Osteoblast (primary cell): ENCODE measurements at regions not wholly inside any gene's neighbourhood (a gene's known extent, or its start where the extent isn't known, plus 50 kb on each side); places are given as distances from the start of the nearest gene placed in this dataset.

Experiments used
- DNase-seq: peaks from one replicate; pipeline ENCODE4 v3.0.0; 2011; ENCODE audit warnings: low spot score, mixed read lengths; ENCODE audit not compliant: insufficient read length; ENCODE audit errors: missing footprints
- H2AFZ ChIP-seq: 2 replicates; pipeline ENCODE4 v1.6.0; 2011; ENCODE audit warnings: mild to moderate bottlenecking, low read length
- H3K27ac ChIP-seq: 2 replicates; pipeline ENCODE4 v1.5.1; 2011; ENCODE audit warnings: mild to moderate bottlenecking, low read depth, low read length, moderate library complexity
- H3K27me3 ChIP-seq: 2 replicates; pipeline ENCODE4 v1.6.0; 2012; ENCODE audit warnings: mild to moderate bottlenecking, control low read depth, inconsistent platforms, low read length, moderate library complexity; ENCODE audit not compliant: insufficient read depth
- H3K36me3 ChIP-seq: 2 replicates; pipeline ENCODE4 v1.5.1; 2011; ENCODE audit warnings: mild to moderate bottlenecking, low read length, control low read depth, moderate library complexity; ENCODE audit not compliant: insufficient read depth
- H3K4me1 ChIP-seq: 2 replicates; pipeline ENCODE4 v1.5.1; 2011; ENCODE audit warnings: mild to moderate bottlenecking, low read length, control low read depth, moderate library complexity; ENCODE audit not compliant: insufficient read depth
- H3K4me2 ChIP-seq: 2 replicates; pipeline ENCODE4 v1.6.0; 2011; ENCODE audit warnings: mild to moderate bottlenecking, low read length; ENCODE audit not compliant: insufficient read depth
- H3K4me3 ChIP-seq: fragments of 200-600 bp; sonication (generic); 3 replicates; pipeline ENCODE4 v1.5.1; 2012; ENCODE audit warnings: mild to moderate bottlenecking, low read length, inconsistent platforms; ENCODE audit not compliant: insufficient read depth
- H3K79me2 ChIP-seq: 2 replicates; pipeline ENCODE4 v1.6.0; 2012; ENCODE audit warnings: mild to moderate bottlenecking, low read length, control low read depth, inconsistent platforms; ENCODE audit not compliant: insufficient read depth
- H3K9me3 ChIP-seq: 2 replicates; pipeline ENCODE4 v1.5.1; 2011; ENCODE audit warnings: low read depth, low read length, control low read depth
- H4K20me1 ChIP-seq: 2 replicates; pipeline ENCODE4 v1.6.0; 2012; ENCODE audit warnings: mild to moderate bottlenecking, low read length, control low read depth; ENCODE audit not compliant: insufficient read depth
- CTCF ChIP-seq: IDR thresholded peaks from 2 replicates; pipeline ENCODE4 v1.5.1; 2011; ENCODE audit warnings: mild to moderate bottlenecking, low read depth, low read length, moderate library complexity; ENCODE audit errors: extremely low read depth

- Histone ChIP-seq H3K27ac (no peak overlapping the region), H3K9me3 (no peaks in the 10 kb centered on the region), H4K20me1 (no peaks in the 10 kb centered on the region), H2AFZ (no peak overlapping the region), H3K79me2 (no peaks in the 10 kb centered on the region), H3K36me3 (no peaks in the 10 kb centered on the region), H3K4me1 (no peaks in the 10 kb centered on the region), H3K4me3 (no peak overlapping the region), H3K4me2 (no peak overlapping the region), H3K27me3 (no peaks in the 10 kb centered on the region)
- TF ChIP-seq CTCF = no peak
- DNase-seq = no peak
These were observed 627.1 kb downstream of the EFNA5 start for GRCh38 chr5:107043665-107044064.

- no peak for DNase-seq
- TF ChIP-seq CTCF = no peak
- H3K27ac ChIP-seq = no peak overlapping the region
- H3K36me3 ChIP-seq = no peaks in the 10 kb centered on the region
- H3K9me3 ChIP-seq = no peaks in the 10 kb centered on the region
- no peak overlapping the region for H2AFZ ChIP-seq
- H3K79me2 ChIP-seq = no peaks in the 10 kb centered on the region
- H4K20me1 ChIP-seq = no peaks in the 10 kb centered on the region
- H3K4me1 ChIP-seq = no peaks in the 10 kb centered on the region
- no peaks in the 10 kb centered on the region for H3K27me3 ChIP-seq
- no peak overlapping the region for H3K4me3 ChIP-seq
- H3K4me2 ChIP-seq = no peak overlapping the region
These were observed 629.8 kb downstream of the EFNA5 start for GRCh38 chr5:107040907-107041306.

- no peak overlapping the region for H3K4me2 ChIP-seq
- no peak overlapping the region for H3K27ac ChIP-seq
- no peaks in the 10 kb centered on the region for H3K27me3 ChIP-seq
- H3K36me3 ChIP-seq = no peaks in the 10 kb centered on the region
- no peaks in the 10 kb centered on the region for H4K20me1 ChIP-seq
- H3K79me2 ChIP-seq = no peaks in the 10 kb centered on the region
- no peak overlapping the region for H3K4me3 ChIP-seq
- DNase-seq = no peak
- H2AFZ ChIP-seq = no peak overlapping the region
- H3K4me1 ChIP-seq = no peaks in the 10 kb centered on the region
- no peaks in the 10 kb centered on the region for H3K9me3 ChIP-seq
- TF ChIP-seq CTCF = no peak
These were observed 638.1 kb downstream of the EFNA5 start for GRCh38 chr5:107032629-107033028.

- DNase-seq = no peak
- no peaks in the 10 kb centered on the region for H3K79me2 ChIP-seq
- no peaks in the 10 kb centered on the region for H3K36me3 ChIP-seq
- H3K4me3 ChIP-seq = no peak overlapping the region
- H3K27me3 ChIP-seq = no peaks in the 10 kb centered on the region
- no peaks in the 10 kb centered on the region for H3K4me1 ChIP-seq
- no peaks in the 10 kb centered on the region for H3K9me3 ChIP-seq
- H4K20me1 ChIP-seq = no peaks in the 10 kb centered on the region
- H3K27ac ChIP-seq = no peak overlapping the region
- H3K4me2 ChIP-seq = no peak overlapping the region
- no peak overlapping the region for H2AFZ ChIP-seq
- no peak for TF ChIP-seq CTCF
These were observed 641.8 kb downstream of the EFNA5 start for GRCh38 chr5:107028938-107029337.
